Ascending aorta (tissue), 2 donors: ENCODE measurements at regions not wholly inside any gene's neighbourhood (a gene's known extent, or its start where the extent isn't known, plus 50 kb on each side); places are given as distances from the start of the nearest gene placed in this dataset.

Experiments
- DNase-seq, 2 donors: peaks; one replicate each; pipeline ENCODE4 v3.0.0-alpha.2; 2019; ENCODE audit warnings: low spot score in 2 of 2
- H3K27ac ChIP-seq, 2 donors: fragments of 200-600 bp; sonication (generic); one replicate each; pipeline ENCODE4 v1.5.1; 2016 to 2017; ENCODE audit warnings: mild to moderate bottlenecking in 1 of 2
- H3K27me3 ChIP-seq: fragments of 200-600 bp; sonication (generic); one replicate; pipeline ENCODE4 v1.5.1; 2017
- H3K36me3 ChIP-seq, 2 donors: fragments of 200-600 bp; sonication (generic); one replicate each; pipeline ENCODE4 v1.5.1; 2016
- H3K4me1 ChIP-seq, 2 donors: fragments of 200-600 bp; sonication (generic); one replicate each; pipeline ENCODE4 v1.5.1; 2016 to 2017; ENCODE audit warnings: mild to moderate bottlenecking in 1 of 2
- H3K4me3 ChIP-seq, 2 donors: fragments of 200-600 bp; sonication (generic); one replicate each; pipeline ENCODE4 v1.5.1; 2016 to 2017; ENCODE audit warnings: mild to moderate bottlenecking in 1 of 2
- H3K9me3 ChIP-seq, 2 donors: fragments of 200-600 bp; sonication (generic); one replicate each; pipeline ENCODE4 v1.5.1; 2016
- CTCF ChIP-seq, 3 experiments: fragments of 200-600 bp in 2 of 3; fragments of 450-650 bp in 1 of 3; sonication (generic) in 2 of 3; IDR thresholded peaks; one replicate each; pipeline ENCODE4 v1.5.1; 2016 to 2019; ENCODE audit warnings: antibody characterized with exemption in 3 of 3, mild to moderate bottlenecking in 1 of 3, moderate library complexity in 1 of 3
- intact Hi-C: fragments of 100-400 bp; cut with DNase I; formaldehyde crosslinking; loops from one replicate; pipeline ENCODE4 v1.15.1; 2023

GRCh38 chr5:113989278-113989912 is 372.5 kb upstream of the KCNN2 start:
- intact Hi-C loops = no loop called here
- DNase-seq = no peak
- H3K36me3 ChIP-seq = no peaks in the 10 kb centered on the region
- H3K4me1 ChIP-seq = no peaks in the 10 kb centered on the region
- H3K27ac ChIP-seq = no peak overlapping the region
- no peak overlapping the region for H3K4me3 ChIP-seq
- no peaks in the 10 kb centered on the region for H3K27me3 ChIP-seq
- no peak for TF ChIP-seq CTCF (IDR thresholded peaks at IDR 0.05)
- no peaks in the 10 kb centered on the region for H3K9me3 ChIP-seq

- H3K4me3 ChIP-seq = no peak overlapping the region
- H3K4me1 ChIP-seq = no peaks in the 10 kb centered on the region
- H3K27ac ChIP-seq = no peak overlapping the region
- no peak for TF ChIP-seq CTCF (IDR thresholded peaks at IDR 0.05)
- no peaks in the 10 kb centered on the region for H3K9me3 ChIP-seq
- no peaks in the 10 kb centered on the region for H3K27me3 ChIP-seq
- DNase-seq = no peak
- no peaks in the 10 kb centered on the region for H3K36me3 ChIP-seq
- intact Hi-C loops = no loop called here
These were observed 372.0 kb upstream of the KCNN2 start for GRCh38 chr5:113989913-113990305.

DNA sequence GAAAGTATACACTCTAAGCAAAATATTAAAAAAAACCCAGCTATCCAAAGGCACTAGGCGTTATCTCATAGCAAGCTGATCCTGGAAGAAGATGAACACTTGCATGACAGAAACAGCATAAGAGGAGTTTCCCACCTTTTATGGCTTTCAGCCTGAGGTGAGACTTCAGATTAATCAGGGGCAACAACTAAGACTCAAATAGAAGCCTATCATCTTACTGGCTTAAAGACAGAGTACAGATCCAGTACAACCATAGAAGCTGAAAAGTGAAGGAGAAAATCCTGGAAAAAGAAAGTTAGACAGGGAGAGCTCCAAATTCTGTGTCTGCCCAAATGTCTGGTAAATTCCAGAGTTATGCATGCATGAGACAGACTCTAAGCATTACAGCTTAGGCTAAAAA is 360.8 kb upstream of the KCNN2 start:
- H3K4me3 ChIP-seq = no peak overlapping the region
- H3K36me3 ChIP-seq = no peaks in the 10 kb centered on the region
- TF ChIP-seq CTCF (IDR thresholded peaks at IDR 0.05) = no peak
- no peaks in the 10 kb centered on the region for H3K9me3 ChIP-seq
- intact Hi-C loops = no loop called here
- no peaks in the 10 kb centered on the region for H3K4me1 ChIP-seq
- H3K27ac ChIP-seq = no peak overlapping the region
- no peak for DNase-seq
- no peaks in the 10 kb centered on the region for H3K27me3 ChIP-seq

- Histone ChIP-seq H3K9me3 (no peaks in the 10 kb centered on the region), H3K27me3 (no peaks in the 10 kb centered on the region), H3K4me3 (no peak overlapping the region), H3K36me3 (no peaks in the 10 kb centered on the region), H3K27ac (no peak overlapping the region), H3K4me1 (no peaks in the 10 kb centered on the region)
- intact Hi-C loops = no loop called here
- TF ChIP-seq CTCF (IDR thresholded peaks at IDR 0.05) = no peak
- DNase-seq = no peak
These were observed 355.3 kb upstream of the KCNN2 start for GRCh38 chr5:114006582-114006981.

DNA sequence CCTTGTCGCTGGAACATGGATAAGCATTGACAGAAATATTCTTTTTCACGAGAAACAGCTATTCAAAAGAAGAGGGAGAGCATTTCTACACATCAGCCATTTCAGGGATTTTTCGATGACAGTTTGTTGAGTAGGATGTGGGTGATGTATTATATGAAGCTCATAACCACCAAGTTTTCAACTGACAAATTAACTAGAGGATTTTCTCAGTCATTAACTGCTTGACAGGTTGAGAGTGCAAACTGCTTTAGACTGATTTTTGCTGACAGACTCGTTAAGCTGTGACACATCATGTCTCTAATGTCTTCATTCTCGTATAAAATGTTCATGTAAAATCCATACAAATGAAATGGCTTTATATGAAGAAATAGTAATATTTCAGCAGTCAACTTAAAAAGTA is 354.2 kb upstream of the KCNN2 start:
- H3K27me3 ChIP-seq = no peaks in the 10 kb centered on the region
- no peak overlapping the region for H3K27ac ChIP-seq
- no peak for TF ChIP-seq CTCF (IDR thresholded peaks at IDR 0.05)
- H3K36me3 ChIP-seq = no peaks in the 10 kb centered on the region
- no peak overlapping the region for H3K4me3 ChIP-seq
- DNase-seq = no peak
- intact Hi-C loops = no loop called here
- H3K4me1 ChIP-seq = no peaks in the 10 kb centered on the region
- no peaks in the 10 kb centered on the region for H3K9me3 ChIP-seq

GRCh38 chr5:114010362-114010761 is 351.5 kb upstream of the KCNN2 start:
- DNase-seq = no peak
- TF ChIP-seq CTCF (IDR thresholded peaks at IDR 0.05) = no peak
- H3K27ac ChIP-seq = no peak overlapping the region
- H3K36me3 ChIP-seq = no peaks in the 10 kb centered on the region
- H3K4me3 ChIP-seq = no peak overlapping the region
- intact Hi-C loops = no loop called here
- H3K27me3 ChIP-seq = no peaks in the 10 kb centered on the region
- H3K4me1 ChIP-seq = no peaks in the 10 kb centered on the region
- H3K9me3 ChIP-seq = no peaks in the 10 kb centered on the region
